Brain microvascular endothelial cell (primary cell): ENCODE measurements at regions not wholly inside any gene's neighbourhood (a gene's known extent, or its start where the extent isn't known, plus 50 kb on each side); places are given as distances from the start of the nearest gene placed in this dataset.

Experiments used
- DNase-seq: peaks from one replicate; pipeline ENCODE4 v3.0.0-alpha.2; 2020
- H3K27ac ChIP-seq: fragments of 250-450 bp; sonication (Bioruptor Pico); 2 replicates; pipeline ENCODE4 v1.5.1; 2020; ENCODE audit warnings: mild to moderate bottlenecking, moderate library complexity
- H3K27me3 ChIP-seq: fragments of 250-450 bp; sonication (Bioruptor Pico); replicated peaks from 2 replicates; pipeline ENCODE4 v1.5.1; 2020; ENCODE audit warnings: mild to moderate bottlenecking
- H3K36me3 ChIP-seq: fragments of 250-450 bp; sonication (Bioruptor Pico); replicated peaks from 2 replicates; pipeline ENCODE4 v1.5.1; 2020; ENCODE audit warnings: mild to moderate bottlenecking
- H3K4me3 ChIP-seq: 2 replicates; pipeline ENCODE4 v1.5.1; 2011; ENCODE audit warnings: low read depth, mild to moderate bottlenecking, control low read depth, low read length, moderate library complexity
- CTCF ChIP-seq: IDR thresholded peaks from 2 replicates; pipeline ENCODE4 v1.5.1; 2011; ENCODE audit warnings: low read depth, mild to moderate bottlenecking, moderate library complexity, low read length, control low read depth, inconsistent platforms; ENCODE audit errors: missing control alignments
- in situ Hi-C: cut with HindIII; loops from 2 replicates; pipeline ENCODE4 v1.10.0; 2017; ENCODE audit warnings: low sequenced_read_pairs, low pct_ligation_motif_present

- Histone ChIP-seq H3K4me3 (no peak overlapping the region), H3K27ac (no peak overlapping the region), H3K27me3 (no peaks in the 10 kb centered on the region), H3K36me3 (no peaks in the 10 kb centered on the region)
- DNase-seq: no peak
- in situ Hi-C loops: no loop called here
- TF ChIP-seq CTCF: no peak
Measured at GRCh38 chr10:128472196-128472595, 346.0 kb upstream of the MKI67 start.

DNA sequence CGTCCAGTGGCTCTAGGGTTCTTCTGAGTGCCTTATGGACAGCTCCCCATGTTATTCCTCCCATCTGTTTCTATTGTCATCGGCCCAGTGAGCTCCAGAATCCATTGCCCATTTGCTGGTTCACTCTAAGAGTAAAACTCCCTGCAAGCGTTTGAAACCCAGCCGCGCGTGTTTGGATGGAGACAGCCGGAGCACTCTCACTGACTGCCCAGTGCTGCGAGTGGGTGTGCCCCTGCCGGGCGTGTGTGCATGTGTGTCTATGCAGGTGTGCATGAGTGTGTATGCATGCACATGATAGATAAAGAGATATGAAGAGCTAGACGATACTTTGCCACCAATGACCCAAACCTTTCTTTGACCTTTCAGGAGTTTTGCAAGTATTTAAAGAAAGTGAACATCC, 347.2 kb upstream of the MKI67 start:
- no peak for DNase-seq
- no peak overlapping the region for H3K27ac ChIP-seq
- in situ Hi-C loops: no loop called here
- H3K36me3 ChIP-seq: no peaks in the 10 kb centered on the region
- no peak overlapping the region for H3K4me3 ChIP-seq
- no peaks in the 10 kb centered on the region for H3K27me3 ChIP-seq
- TF ChIP-seq CTCF: no peak

- in situ Hi-C loops: no loop called here
- H3K4me3 ChIP-seq: no peak overlapping the region
Measured at GRCh38 chr10:128473911-128474310, 347.7 kb upstream of the MKI67 start.

DNA sequence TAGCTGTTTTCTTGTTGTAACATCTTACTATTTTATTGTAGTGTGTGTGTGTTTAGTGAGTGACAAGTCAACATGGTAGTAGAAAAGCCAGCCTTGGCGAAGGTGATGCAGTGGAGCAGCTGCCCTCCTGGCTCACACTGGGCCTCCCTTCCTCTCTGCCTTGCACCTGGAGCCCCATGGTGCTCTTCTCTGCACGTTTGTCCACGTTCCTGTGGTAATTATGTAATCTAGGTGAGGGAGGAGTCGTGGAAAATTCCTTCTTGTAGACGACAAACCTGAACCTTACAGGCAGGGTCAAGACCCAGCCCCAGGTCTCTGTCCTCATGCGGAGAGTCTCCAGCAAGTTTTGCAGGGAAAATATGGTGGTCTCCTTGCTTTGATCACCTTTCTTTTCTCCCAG, 348.3 kb upstream of the MKI67 start:
- Histone ChIP-seq H3K27ac (no peak overlapping the region), H3K27me3 (no peaks in the 10 kb centered on the region), H3K36me3 (no peaks in the 10 kb centered on the region), H3K4me3 (no peak overlapping the region)
- no peak for TF ChIP-seq CTCF
- in situ Hi-C loops: no loop called here
- no peak for DNase-seq

More at GRCh38 chr10:128473911-128474310, 347.7 kb upstream of the MKI67 start:
- TF ChIP-seq CTCF: no peak
- no peaks in the 10 kb centered on the region for H3K27me3 ChIP-seq
- no peak overlapping the region for H3K27ac ChIP-seq
- H3K36me3 ChIP-seq: no peaks in the 10 kb centered on the region
- DNase-seq: no peak

DNA sequence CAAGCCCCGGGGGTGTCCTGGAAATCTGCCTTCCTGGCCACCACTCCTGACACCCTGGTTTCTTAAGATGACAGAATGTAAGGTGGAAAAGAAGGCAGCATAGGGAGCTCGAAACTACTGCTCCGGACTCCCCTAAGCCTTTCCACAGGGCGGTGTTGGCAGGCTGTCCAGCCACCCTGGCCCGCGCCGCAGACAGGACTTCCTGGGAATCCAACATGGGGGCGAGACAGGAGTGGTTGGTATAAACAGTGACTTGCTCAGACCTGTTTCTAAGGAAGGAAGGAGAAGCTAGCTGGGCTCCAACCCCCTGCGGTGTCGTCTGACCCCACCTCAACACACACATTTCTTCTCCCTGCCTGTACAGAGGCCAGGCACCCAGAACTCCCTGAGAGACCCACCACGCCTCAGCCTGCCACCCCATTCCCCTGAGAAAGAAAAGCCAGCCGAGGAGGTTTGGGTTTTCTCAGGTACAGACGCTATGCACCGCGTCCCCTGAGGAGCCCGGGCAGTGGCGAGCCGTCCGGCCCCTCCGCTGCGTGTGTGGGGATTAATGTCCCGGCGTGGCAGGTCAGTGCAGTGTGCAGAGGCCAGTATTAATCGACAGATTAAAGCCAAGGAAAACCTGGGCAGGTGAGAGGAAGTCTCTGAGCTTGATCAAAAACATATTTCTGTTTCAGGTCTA, 349.6 kb upstream of the MKI67 start:
- no peaks in the 10 kb centered on the region for H3K36me3 ChIP-seq
- H3K4me3 ChIP-seq: no peak overlapping the region
- in situ Hi-C loops: no loop called here
- H3K27me3 ChIP-seq: no peaks in the 10 kb centered on the region
- no peak for DNase-seq
- no peak overlapping the region for H3K27ac ChIP-seq
- no peak for TF ChIP-seq CTCF

- in situ Hi-C loops: no loop called here
- Histone ChIP-seq H3K27me3 (no peaks in the 10 kb centered on the region), H3K27ac (no peak overlapping the region), H3K4me3 (no peak overlapping the region), H3K36me3 (no peaks in the 10 kb centered on the region)
- no peak for TF ChIP-seq CTCF
- DNase-seq: no peak
Measured at GRCh38 chr10:128476368-128476725, 350.1 kb upstream of the MKI67 start.
